HPDE6-E6E7 (cell line): ENCODE measurements at regions not wholly inside any gene's neighbourhood (a gene's known extent, or its start where the extent isn't known, plus 50 kb on each side); places are given as distances from the start of the nearest gene placed in this dataset.

ENCODE experiments used
- DNase-seq: peaks from one replicate; pipeline ENCODE4 v3.0.0; 2011; ENCODE audit warnings: missing footprints; ENCODE audit errors: extremely low spot score

GRCh38 chr12:111222027-111222414 lies 146.9 kb downstream of the PHETA1 start:
- DNase-seq: no peak

GRCh38 chr12:111221062-111222026 lies 147.6 kb downstream of the PHETA1 start:
- no peak for DNase-seq

- DNase-seq: no peak
These were observed 148.5 kb downstream of the PHETA1 start for GRCh38 chr12:111220363-111220762.

GRCh38 chr12:111219440-111219839 lies 149.5 kb downstream of the PHETA1 start:
- no peak for DNase-seq

- DNase-seq: no peak
These were observed 150.4 kb downstream of the PHETA1 start for GRCh38 chr12:111218499-111218898.

- DNase-seq: no peak
These were observed 152.3 kb downstream of the PHETA1 start for GRCh38 chr12:111216387-111217159.

- DNase-seq: no peak
These were observed 153.0 kb downstream of the PHETA1 start for GRCh38 chr12:111215881-111216280.

- no peak for DNase-seq
These were observed 154.5 kb downstream of the PHETA1 start for GRCh38 chr12:111214401-111214800.

- no peak for DNase-seq
These were observed 155.3 kb downstream of the PHETA1 start for GRCh38 chr12:111213561-111213960.

GRCh38 chr12:111212814-111213456 lies 156.0 kb downstream of the PHETA1 start:
- no peak for DNase-seq

GRCh38 chr12:111211910-111212757 lies 156.8 kb downstream of the PHETA1 start:
- DNase-seq: no peak

- DNase-seq: no peak
These were observed 159.1 kb downstream of the PHETA1 start for GRCh38 chr12:111209811-111210210.

- no peak for DNase-seq
These were observed 161.1 kb downstream of the PHETA1 start for GRCh38 chr12:111207761-111208160.

- no peak for DNase-seq
These were observed 164.1 kb downstream of the PHETA1 start for GRCh38 chr12:111204788-111205241.

GRCh38 chr12:111203969-111204368 lies 164.9 kb downstream of the PHETA1 start:
- DNase-seq: no peak

GRCh38 chr12:111203446-111203845 lies 165.4 kb downstream of the PHETA1 start:
- no peak for DNase-seq

GRCh38 chr12:111202237-111202915 lies 166.5 kb downstream of the PHETA1 start:
- DNase-seq: no peak

- DNase-seq: no peak
These were observed 167.2 kb downstream of the PHETA1 start for GRCh38 chr12:111201495-111202236.

- DNase-seq: no peak
These were observed 167.9 kb downstream of the PHETA1 start for GRCh38 chr12:111201036-111201435.
